ENCODE measurements at regions not wholly inside any gene's neighbourhood (a gene's known extent, or its start where the extent isn't known, plus 50 kb on each side); places are given as distances from the start of the nearest gene placed in this dataset.

GRCh38 chrX:118259213-118259612, 86.7 kb upstream of the WDR44 start:
- intact Hi-C loops (cut with micrococcal nuclease) (no loop called here), in situ Hi-C loops (cut with MboI) (no loop called here)
- Histone ChIP-seq H3K4me1 (replicated peaks in 1 of 2; ENCODE audit: control insufficient read depth in 2 of 2, insufficient read depth in 2 of 2, low read length in 2 of 2) (no peaks in the 10 kb centered on the region), H3K9me1 (ENCODE audit: control insufficient read depth, insufficient read depth, low read length) (no peaks in the 10 kb centered on the region), H3K27ac (ENCODE audit: extremely low read depth, low read depth, low read length) (no peak overlapping the region), H3K27me3 (ENCODE audit: control insufficient read depth in 2 of 2, insufficient read depth in 2 of 2, low read length in 2 of 2) (no peaks in the 10 kb centered on the region; a peak in 1 of 5 replicates), H3K4me3 (no peak overlapping the region), H3K9me3 (replicated peaks; ENCODE audit: control insufficient read depth, insufficient read depth, low read depth, low read length) (no peaks in the 10 kb centered on the region), H4K20me1 (replicated peaks; ENCODE audit: control insufficient read depth, insufficient read depth, low read length) (no peaks in the 10 kb centered on the region), H2AFZ (ENCODE audit: low read depth, low read length) (no peak overlapping the region), H3K9ac (ENCODE audit: insufficient read depth in 1 of 2, low read depth in 2 of 2, low read length in 2 of 2) (no peak overlapping the region), H3K4me2 (ENCODE audit: insufficient read depth, low read length) (no peak overlapping the region), H3K79me2 (ENCODE audit: control insufficient read depth, insufficient read depth, low read length) (no peaks in the 10 kb centered on the region), H3K36me3 (ENCODE audit: control insufficient read depth, insufficient read depth, low read length) (no peaks in the 10 kb centered on the region)
- DNase-seq (ENCODE audit: extremely low read depth in 1 of 4, low spot score in 3 of 4) (no peak), FAIRE-seq (no peak), ATAC-seq (no peak)
- ChIA-PET CTCF (ENCODE audit: low intra/inter-chr PET ratio) (no interaction called here), POLR2A (no interaction called here)
- BruUV-seq (replicated peaks): no TSS peak
- no peak for TF ChIP-seq TCFL5 (CRISPR knock-in tag; conservative IDR thresholded peaks at IDR 0.05)
- WGBS (ENCODE audit: insufficient coverage, low coverage, missing lambda C conversion rate): 31% methylated on average over 1 of the region's 1 CpG

- in situ Hi-C loops (cut with MboI) (no loop called here), intact Hi-C loops (cut with micrococcal nuclease) (no loop called here)
- ChIA-PET CTCF (ENCODE audit: low intra/inter-chr PET ratio) (no interaction called here), POLR2A (no interaction called here)
- H2AFZ ChIP-seq (ENCODE audit: low read depth, low read length): no peak overlapping the region
- H3K9me1 ChIP-seq (ENCODE audit: control insufficient read depth, insufficient read depth, low read length): no peaks in the 10 kb centered on the region
- H3K4me2 ChIP-seq (ENCODE audit: insufficient read depth, low read length): no peak overlapping the region
- 10% methylated on average over 4 of the region's 4 CpGs for WGBS (ENCODE audit: insufficient coverage, low coverage, missing lambda C conversion rate)
- ATAC-seq (no peak), DNase-seq (ENCODE audit: extremely low read depth in 1 of 4, low spot score in 3 of 4) (no peak), FAIRE-seq (no peak)
- no peak for TF ChIP-seq KLF1 (tag; IDR thresholded peaks at IDR 0.05)
- no peak for TF ChIP-seq CHAMP1 (IDR thresholded peaks at IDR 0.05)
- TF ChIP-seq MNT (conservative IDR thresholded peaks at IDR 0.05): no peak
- TF ChIP-seq TRIM28 (IDR thresholded peaks at IDR 0.05): no peak
- no peak for TF ChIP-seq SNIP1 (IDR thresholded peaks at IDR 0.05; ENCODE audit: low read depth)
- no peak for TF ChIP-seq ATF1 (CRISPR knock-in tag; IDR thresholded peaks at IDR 0.05)
- TF ChIP-seq ATF1 (tag; IDR thresholded peaks at IDR 0.05): no peak
- TF ChIP-seq RBM34 (IDR thresholded peaks at IDR 0.05; ENCODE audit: borderline replicate concordance, insufficient read depth, low read length): no peak
- TF ChIP-seq RBM15 (IDR thresholded peaks at IDR 0.05; ENCODE audit: insufficient read depth, low read length): no peak
- TF ChIP-seq HCFC1 (IDR thresholded peaks at IDR 0.05; ENCODE audit: low read depth, low read length): no peak
- TF ChIP-seq CC2D1A (IDR thresholded peaks at IDR 0.05): no peak
- no peak for TF ChIP-seq ZBTB43 (CRISPR knock-in tag; IDR thresholded peaks at IDR 0.05)
- TF ChIP-seq ZNF77 (CRISPR knock-in tag; IDR thresholded peaks at IDR 0.05): no peak
- H4K20me1 ChIP-seq (replicated peaks; ENCODE audit: control insufficient read depth, insufficient read depth, low read length): no peaks in the 10 kb centered on the region
- no peak overlapping the region for H3K9ac ChIP-seq (ENCODE audit: insufficient read depth in 1 of 2, low read depth in 2 of 2, low read length in 2 of 2)
- H3K36me3 ChIP-seq (ENCODE audit: control insufficient read depth, insufficient read depth, low read length): no peaks in the 10 kb centered on the region
- no peak overlapping the region for H3K27ac ChIP-seq (ENCODE audit: extremely low read depth, low read depth, low read length)
- no peaks in the 10 kb centered on the region for H3K79me2 ChIP-seq (ENCODE audit: control insufficient read depth, insufficient read depth, low read length)
- no peaks in the 10 kb centered on the region; a peak in 1 of 5 replicates for H3K27me3 ChIP-seq (ENCODE audit: control insufficient read depth in 2 of 2, insufficient read depth in 2 of 2, low read length in 2 of 2)
- H3K9me3 ChIP-seq (replicated peaks; ENCODE audit: control insufficient read depth, insufficient read depth, low read depth, low read length): no peaks in the 10 kb centered on the region
- H3K4me3 ChIP-seq: no peak overlapping the region
- BruUV-seq (replicated peaks): no TSS peak
- no peaks in the 10 kb centered on the region for H3K4me1 ChIP-seq (replicated peaks in 1 of 2; ENCODE audit: control insufficient read depth in 2 of 2, insufficient read depth in 2 of 2, low read length in 2 of 2)
These were observed 84.8 kb upstream of the WDR44 start for GRCh38 chrX:118261151-118261550.
